ENCODE measurements at regions not wholly inside any gene's neighbourhood (a gene's known extent, or its start where the extent isn't known, plus 50 kb on each side); places are given as distances from the start of the nearest gene placed in this dataset.

- DNase-seq (ENCODE audit: low read depth) (no peak), FAIRE-seq (no peak)
- no peak for TF ChIP-seq CTCF (IDR thresholded peaks at IDR 0.05; ENCODE audit: insufficient read depth, low read length, severe bottlenecking)
- Histone ChIP-seq H3K27me3 (ENCODE audit: control insufficient read depth, insufficient read depth, low read length) (no peaks in the 10 kb centered on the region), H3K4me3 (ENCODE audit: low read depth, low read length) (no peak overlapping the region), H3K36me3 (ENCODE audit: control insufficient read depth, insufficient read depth, low read length) (no peaks in the 10 kb centered on the region)
Measured at GRCh38 chr5:173497685-173498084, 118.8 kb downstream of the BOD1 start.

GRCh38 chr5:173496883-173497255 is 119.6 kb downstream of the BOD1 start:
- FAIRE-seq (no peak), DNase-seq (ENCODE audit: low read depth) (no peak)
- Histone ChIP-seq H3K4me3 (ENCODE audit: low read depth, low read length) (no peak overlapping the region), H3K36me3 (ENCODE audit: control insufficient read depth, insufficient read depth, low read length) (no peaks in the 10 kb centered on the region), H3K27me3 (ENCODE audit: control insufficient read depth, insufficient read depth, low read length) (no peaks in the 10 kb centered on the region)
- TF ChIP-seq CTCF (IDR thresholded peaks at IDR 0.05; ENCODE audit: insufficient read depth, low read length, severe bottlenecking) = no peak

- Histone ChIP-seq H3K4me3 (ENCODE audit: low read depth, low read length) (no peak overlapping the region), H3K27me3 (ENCODE audit: control insufficient read depth, insufficient read depth, low read length) (no peaks in the 10 kb centered on the region), H3K36me3 (ENCODE audit: control insufficient read depth, insufficient read depth, low read length) (no peaks in the 10 kb centered on the region)
- DNase-seq (ENCODE audit: low read depth) = no peak
- no peak for FAIRE-seq
- no peak for TF ChIP-seq CTCF (IDR thresholded peaks at IDR 0.05; ENCODE audit: insufficient read depth, low read length, severe bottlenecking)
Measured at GRCh38 chr5:173496129-173496882, 120.1 kb downstream of the BOD1 start.

- TF ChIP-seq CTCF (IDR thresholded peaks at IDR 0.05; ENCODE audit: insufficient read depth, low read length, severe bottlenecking) = no peak
- Histone ChIP-seq H3K4me3 (ENCODE audit: low read depth, low read length) (no peak overlapping the region), H3K36me3 (ENCODE audit: control insufficient read depth, insufficient read depth, low read length) (no peaks in the 10 kb centered on the region), H3K27me3 (ENCODE audit: control insufficient read depth, insufficient read depth, low read length) (no peaks in the 10 kb centered on the region)
- FAIRE-seq (no peak), DNase-seq (ENCODE audit: low read depth) (no peak)
Measured at GRCh38 chr5:173495225-173495904, 121.1 kb downstream of the BOD1 start.

- no peak for TF ChIP-seq CTCF (IDR thresholded peaks at IDR 0.05; ENCODE audit: insufficient read depth, low read length, severe bottlenecking)
- no peaks in the 10 kb centered on the region for H3K27me3 ChIP-seq (ENCODE audit: control insufficient read depth, insufficient read depth, low read length)
- no peak overlapping the region for H3K4me3 ChIP-seq (ENCODE audit: low read depth, low read length)
- H3K36me3 ChIP-seq (ENCODE audit: control insufficient read depth, insufficient read depth, low read length) = no peaks in the 10 kb centered on the region
- no peak for FAIRE-seq
- DNase-seq (ENCODE audit: low read depth) = no peak
Measured at GRCh38 chr5:173494446-173494845, 122.0 kb downstream of the BOD1 start.
